PFSK-1 (cell line): ENCODE measurements at regions not wholly inside any gene's neighbourhood (a gene's known extent, or its start where the extent isn't known, plus 50 kb on each side); places are given as distances from the start of the nearest gene placed in this dataset.

Experiments
- FOXP2 ChIP-seq: optimal IDR thresholded peaks from 2 replicates; pipeline ENCODE3; 2011; ENCODE audit warnings: borderline replicate concordance, control low read depth, inconsistent platforms; ENCODE audit not compliant: insufficient read depth; ENCODE audit errors: extremely low read length, extremely low read depth
- POLR2AphosphoS5 ChIP-seq: IDR thresholded peaks from 2 replicates; pipeline ENCODE4 v1.6.1; 2012; ENCODE audit warnings: low read depth, mild to moderate bottlenecking, control low read depth, low read length, moderate library complexity
- SIN3A ChIP-seq: IDR thresholded peaks from 2 replicates; pipeline ENCODE4 v1.6.1; 2012; ENCODE audit warnings: mild to moderate bottlenecking, low read length, moderate library complexity, borderline replicate concordance; ENCODE audit not compliant: insufficient read depth
- TAF1 ChIP-seq: IDR thresholded peaks from 2 replicates; pipeline ENCODE4 v1.6.1; 2012; ENCODE audit warnings: low read length, control low read depth, borderline replicate concordance; ENCODE audit not compliant: insufficient read depth
- TF ChIP-seq, protein P1 (sequence below), 2 experiments: IDR thresholded peaks; 2 replicates each; pipeline versions ENCODE4 v1.6.1 to v1.8.0; 2011 to 2012; ENCODE audit warnings: low read depth in 2 of 2, low read length in 2 of 2, control low read depth in 1 of 2, inconsistent platforms in 1 of 2, mild to moderate bottlenecking in 1 of 2, moderate library complexity in 1 of 2; ENCODE audit not compliant: insufficient read depth in 1 of 2

DNA sequence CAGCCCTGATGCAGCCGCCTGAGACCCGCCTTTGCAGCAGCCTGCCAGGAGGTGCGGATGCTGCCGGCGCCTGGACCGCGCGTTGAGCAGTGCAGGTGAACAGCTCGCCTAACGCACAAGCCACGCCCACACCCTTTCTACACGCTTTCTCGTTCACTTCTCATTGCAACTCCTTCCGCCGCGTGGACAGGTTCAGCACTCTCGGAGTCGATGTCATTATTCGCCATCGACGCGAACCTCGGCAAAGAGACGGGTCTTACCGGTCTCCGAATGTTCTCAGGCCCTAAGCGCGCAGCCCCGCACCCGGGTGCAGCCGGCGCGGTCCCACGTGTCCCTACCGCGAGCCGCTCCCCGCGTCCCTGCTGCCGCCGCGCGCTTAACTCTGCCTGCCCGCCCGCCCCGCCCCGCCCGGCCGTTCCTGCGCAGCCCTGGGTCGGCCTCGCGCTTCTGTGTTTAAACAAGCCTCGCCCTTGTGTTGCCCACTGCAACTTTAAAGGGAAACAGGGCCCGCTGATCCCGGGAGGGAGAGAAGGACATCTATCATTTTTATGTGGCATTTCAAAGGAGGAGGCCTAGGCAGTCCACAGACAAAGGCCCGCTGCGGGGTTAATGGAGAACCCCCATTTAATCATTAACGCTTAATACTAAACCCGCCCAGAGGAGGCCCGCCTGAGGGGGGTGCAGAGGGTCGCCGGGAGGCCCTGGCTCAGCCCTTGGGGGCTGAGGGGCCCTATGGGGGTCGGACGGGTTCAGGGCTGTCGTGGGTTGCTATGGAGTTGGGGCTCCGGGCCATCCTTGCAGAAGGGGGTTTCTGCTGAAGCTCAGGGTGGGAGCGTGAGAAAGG is 128.5 kb downstream of the WDR11 start:
- TF ChIP-seq FOXP2 (no peak), SIN3A (no peak), TAF1 (no peak), POLR2AphosphoS5 (no peak)
- TF ChIP-seq, protein P1, sequence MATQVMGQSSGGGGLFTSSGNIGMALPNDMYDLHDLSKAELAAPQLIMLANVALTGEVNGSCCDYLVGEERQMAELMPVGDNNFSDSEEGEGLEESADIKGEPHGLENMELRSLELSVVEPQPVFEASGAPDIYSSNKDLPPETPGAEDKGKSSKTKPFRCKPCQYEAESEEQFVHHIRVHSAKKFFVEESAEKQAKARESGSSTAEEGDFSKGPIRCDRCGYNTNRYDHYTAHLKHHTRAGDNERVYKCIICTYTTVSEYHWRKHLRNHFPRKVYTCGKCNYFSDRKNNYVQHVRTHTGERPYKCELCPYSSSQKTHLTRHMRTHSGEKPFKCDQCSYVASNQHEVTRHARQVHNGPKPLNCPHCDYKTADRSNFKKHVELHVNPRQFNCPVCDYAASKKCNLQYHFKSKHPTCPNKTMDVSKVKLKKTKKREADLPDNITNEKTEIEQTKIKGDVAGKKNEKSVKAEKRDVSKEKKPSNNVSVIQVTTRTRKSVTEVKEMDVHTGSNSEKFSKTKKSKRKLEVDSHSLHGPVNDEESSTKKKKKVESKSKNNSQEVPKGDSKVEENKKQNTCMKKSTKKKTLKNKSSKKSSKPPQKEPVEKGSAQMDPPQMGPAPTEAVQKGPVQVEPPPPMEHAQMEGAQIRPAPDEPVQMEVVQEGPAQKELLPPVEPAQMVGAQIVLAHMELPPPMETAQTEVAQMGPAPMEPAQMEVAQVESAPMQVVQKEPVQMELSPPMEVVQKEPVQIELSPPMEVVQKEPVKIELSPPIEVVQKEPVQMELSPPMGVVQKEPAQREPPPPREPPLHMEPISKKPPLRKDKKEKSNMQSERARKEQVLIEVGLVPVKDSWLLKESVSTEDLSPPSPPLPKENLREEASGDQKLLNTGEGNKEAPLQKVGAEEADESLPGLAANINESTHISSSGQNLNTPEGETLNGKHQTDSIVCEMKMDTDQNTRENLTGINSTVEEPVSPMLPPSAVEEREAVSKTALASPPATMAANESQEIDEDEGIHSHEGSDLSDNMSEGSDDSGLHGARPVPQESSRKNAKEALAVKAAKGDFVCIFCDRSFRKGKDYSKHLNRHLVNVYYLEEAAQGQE (IDR thresholded peaks at IDR 0.05; ENCODE audit: insufficient read depth in 1 of 2, low read depth in 2 of 2, low read length in 2 of 2) = no peak

DNA sequence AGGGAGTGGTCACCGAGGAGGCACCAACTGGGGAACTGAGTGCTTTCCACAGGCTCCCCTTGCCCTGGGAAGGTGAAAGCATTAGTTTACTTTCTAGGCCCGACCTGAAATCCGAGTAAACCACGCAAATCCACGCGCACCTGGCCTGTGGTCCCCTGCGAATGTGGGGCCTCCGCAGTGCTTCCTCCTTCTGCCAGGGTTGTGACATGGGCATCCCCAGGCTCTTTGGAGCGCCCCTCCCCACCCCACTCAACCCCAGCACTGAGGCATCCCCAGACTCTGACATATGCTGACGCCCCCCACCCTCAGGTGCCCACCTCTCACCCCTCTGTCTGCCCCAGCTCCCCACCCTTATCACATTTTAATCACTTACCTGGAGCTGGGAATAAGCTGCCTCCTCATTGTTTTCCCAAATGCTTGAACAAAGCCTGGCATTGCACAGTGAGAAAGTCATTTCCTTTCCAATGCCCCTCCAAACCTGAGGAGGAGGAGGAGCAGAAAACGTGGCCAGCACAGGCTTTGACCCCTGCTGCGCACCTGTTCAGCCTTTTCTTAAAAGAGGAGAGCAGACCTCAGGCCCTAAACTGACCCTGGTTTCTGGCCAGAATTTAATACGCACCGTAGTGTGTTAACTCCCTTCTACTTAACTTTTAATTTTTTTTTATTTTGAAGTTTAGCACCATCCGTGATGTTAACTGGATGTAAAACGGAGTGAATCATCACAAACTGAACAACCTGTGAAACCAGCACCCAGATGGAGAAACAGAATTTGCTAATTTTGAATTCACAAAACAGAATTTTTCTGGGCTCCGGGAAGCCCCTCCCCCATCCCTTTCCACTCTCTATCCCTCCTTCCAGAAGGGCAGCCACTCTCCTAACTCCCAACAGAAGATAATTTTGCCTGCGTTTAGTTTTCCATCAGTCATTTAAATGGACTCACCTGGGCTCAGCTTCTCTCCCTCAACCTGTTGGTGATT is 129.4 kb downstream of the WDR11 start:
- no peak for TF ChIP-seq SIN3A
- TF ChIP-seq TAF1 = no peak
- no peak for TF ChIP-seq POLR2AphosphoS5
- TF ChIP-seq, protein P1 (IDR thresholded peaks at IDR 0.05; ENCODE audit: insufficient read depth in 1 of 2, low read depth in 2 of 2, low read length in 2 of 2) = no peak
- TF ChIP-seq FOXP2 = no peak

DNA sequence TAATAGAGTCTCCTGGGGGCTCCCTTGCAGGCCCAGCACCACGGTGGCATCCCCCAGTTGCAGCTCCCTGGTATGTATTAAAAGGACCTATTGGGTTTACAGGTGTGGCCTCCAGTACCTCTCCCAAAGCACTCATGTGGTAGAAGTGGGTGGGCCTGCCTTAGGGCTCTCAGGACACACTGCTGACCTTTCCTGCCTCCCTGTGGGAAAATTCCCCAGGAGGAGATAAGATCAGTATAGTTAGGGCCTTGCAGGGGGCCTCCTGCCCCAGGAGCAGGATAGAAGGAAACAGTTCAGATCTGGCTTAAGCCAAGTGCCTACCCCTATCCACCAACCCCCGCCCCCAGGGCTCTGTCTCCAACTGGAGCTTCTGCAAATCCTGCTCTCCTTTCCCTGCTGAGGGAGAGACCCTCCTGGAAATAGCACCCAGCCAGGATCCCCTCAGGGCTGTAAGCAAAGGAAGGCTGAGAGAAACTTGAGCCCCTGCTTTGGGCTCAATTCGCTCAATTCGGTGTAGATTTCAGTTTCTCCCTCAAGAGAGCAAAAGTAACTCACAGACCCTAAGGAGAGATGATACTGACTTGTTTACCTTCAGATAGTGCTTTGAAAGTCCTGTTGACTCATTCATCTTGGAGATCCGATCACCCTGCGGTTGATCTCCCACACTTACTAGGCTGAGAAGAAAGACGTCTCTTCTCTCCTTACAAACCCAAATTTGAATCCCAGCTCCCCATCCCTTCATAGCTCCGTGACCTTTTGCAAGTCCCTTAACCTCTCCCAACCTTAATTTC is 130.6 kb downstream of the WDR11 start:
- TF ChIP-seq, protein P1 (IDR thresholded peaks at IDR 0.05; ENCODE audit: insufficient read depth in 1 of 2, low read depth in 2 of 2, low read length in 2 of 2) = no peak
- TF ChIP-seq SIN3A = no peak
- TF ChIP-seq TAF1 = no peak
- TF ChIP-seq FOXP2 = no peak
- TF ChIP-seq POLR2AphosphoS5 = no peak

DNA sequence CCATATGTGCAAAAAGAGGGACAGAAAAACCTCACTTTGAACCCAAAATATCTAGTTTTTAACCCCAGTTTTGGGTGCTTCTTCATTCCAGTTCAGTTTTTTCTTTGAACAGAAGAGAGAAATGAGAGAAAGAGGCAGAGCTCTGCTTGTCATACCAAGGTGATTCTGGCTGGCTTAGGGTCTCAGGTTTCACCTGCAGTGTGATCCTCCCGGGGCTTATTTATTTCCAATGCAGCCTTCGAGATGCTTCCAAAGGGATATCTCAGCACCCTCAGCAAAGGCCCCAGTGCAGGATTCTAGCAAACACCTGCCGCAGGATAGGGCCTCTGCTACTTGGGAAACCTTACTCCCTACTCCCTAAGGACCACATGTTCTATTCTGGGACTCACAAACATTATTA is 131.3 kb downstream of the WDR11 start:
- TF ChIP-seq SIN3A = no peak
- TF ChIP-seq, protein P1 (IDR thresholded peaks at IDR 0.05; ENCODE audit: insufficient read depth in 1 of 2, low read depth in 2 of 2, low read length in 2 of 2) = no peak
